Heart right ventricle (tissue), 16 donors: ENCODE measurements at regions not wholly inside any gene's neighbourhood (a gene's known extent, or its start where the extent isn't known, plus 50 kb on each side); places are given as distances from the start of the nearest gene placed in this dataset.

Source experiments
- ATAC-seq, 8 donors: fragments of 200-7000 bp; cut with Tn5 transposase; one replicate each; pipeline ENCODE4 v1.9.1; 2020; ENCODE audit warnings: mild to moderate bottlenecking in 8 of 8, moderate library complexity in 8 of 8, moderate number of reproducible peaks in 1 of 8
- DNase-seq, 2 donors: peaks; one replicate each; pipeline ENCODE4 v3.0.0-alpha.2; 2020
- H3K27ac ChIP-seq, 10 donors: fragments of 200-600 bp; sonication (generic) in 2 of 10; one replicate each; pipeline versions ENCODE4 v1.5.0 to v1.8.0; 2020 to 2022; ENCODE audit warnings: mild to moderate bottlenecking in 3 of 10
- H3K27me3 ChIP-seq, 7 donors: fragments of 200-600 bp; one replicate each; pipeline ENCODE4 v1.8.0; 2021 to 2022; ENCODE audit warnings: mild to moderate bottlenecking in 2 of 7
- H3K36me3 ChIP-seq, 9 donors: fragments of 200-600 bp; sonication (generic) in 1 of 9; one replicate each; pipeline versions ENCODE4 v1.5.0 to v1.8.0; 2020 to 2022; ENCODE audit warnings: mild to moderate bottlenecking in 2 of 9
- H3K4me1 ChIP-seq, 9 donors: fragments of 200-600 bp; sonication (generic) in 1 of 9; one replicate each; pipeline versions ENCODE4 v1.5.0 to v1.8.0; 2020 to 2022; ENCODE audit warnings: mild to moderate bottlenecking in 4 of 9
- H3K4me3 ChIP-seq, 10 donors: fragments of 200-600 bp; sonication (generic) in 2 of 10; one replicate each; pipeline versions ENCODE4 v1.5.0 to v1.8.0; 2020 to 2022; ENCODE audit warnings: mild to moderate bottlenecking in 7 of 10, moderate library complexity in 2 of 10
- H3K9me3 ChIP-seq, 11 donors: fragments of 200-600 bp in 10 of 11; sonication (generic) in 2 of 11; one replicate each; pipeline versions ENCODE4 v1.5.0 to v1.8.0; 2013 to 2022; ENCODE audit warnings: mild to moderate bottlenecking in 2 of 11, control low read depth in 1 of 11, moderate library complexity in 1 of 11
- CTCF ChIP-seq, 9 donors: fragments of 200-600 bp; sonication (generic) in 2 of 9; IDR thresholded peaks; one replicate each; pipeline versions ENCODE4 v1.5.0 to v1.8.0; 2021 to 2022; ENCODE audit warnings: antibody characterized with exemption in 9 of 9, mild to moderate bottlenecking in 5 of 9, moderate library complexity in 1 of 9
- WGBS, 2 donors: extraction: QIAGEN DNeasy Blood & Tissue Kit; methylation state at CpG; one replicate each; pipeline ENCODE4 v1.1.7; 2013; ENCODE audit warnings: inconsistent platforms in 1 of 2; 5-methylcytosine and 5-hydroxymethylcytosine counted together
- intact Hi-C, 10 donors: fragments of 100-400 bp; cut with DNase I; formaldehyde crosslinking; loops; one replicate each; pipeline versions ENCODE4 v1.11.1 to v1.14.2; 2022
- donor health status: Arrhythmogenic right ventricular cardiomyopathy.
- donor health status: ischemic (EF 13 %, LVEDD 7.1; RV severe dilation, severe dysfunction).
- donor health status: healthy with polysubstance abuse.
- donor health status: DM: no; HTN: yes; CAD: no.
- donor health status: DM: no; HTN: no; CAD: no.
- donor health status: ischemic (EF 25% LVEDD 6.9; RV normal size, moderate dysfunction).
- donor health status: ischemic (EF 25% LVEDD 5.7; RV mildly dilated, moderate dysfunction).
- donor health status: healthy.
- donor health status: DM: yes; HTN: yes; CAD: no.
- donor health status: Ischemic cardiomyopathy.
- donor health status: ischemic (EF 35%, LVEDD 5.7; RV mildly dilated, moderate dysfunction).
- donor health status: nonischemic (EF 11% LVEDD 7.7; RV severe dilation, severe dysfunction).
- donor health status: DM: yes; HTN: yes; CAD: no.
- donor health status: PGD.
- donor health status: ischemic (EF 29% LVEDD 5.4; RV normal size, mild dysfunction).
- donor health status: nonischemic (EF 23%, LVEDD 6.1; RV moderate dilation, normal function).

GRCh38 chr5:74493411-74493810 is 147.1 kb downstream of the ENC1 start:
- TF ChIP-seq CTCF (IDR thresholded peaks at IDR 0.05): no peak
- DNase-seq (no peak), ATAC-seq (no peak)

GRCh38 chr5:74492230-74492629 is 148.3 kb downstream of the ENC1 start:
- no peak overlapping the region for H3K4me3 ChIP-seq
- no peak for DNase-seq
- H3K27ac ChIP-seq: no peak overlapping the region
- WGBS, 2 donors: 18 to 35% methylated on average over 2 of the region's 2 CpGs
- H3K27me3 ChIP-seq: no peaks in the 10 kb centered on the region
- intact Hi-C loops: no loop called here
- no peaks in the 10 kb centered on the region for H3K9me3 ChIP-seq
- H3K36me3 ChIP-seq: no peaks in the 10 kb centered on the region
- no peak for TF ChIP-seq CTCF (IDR thresholded peaks at IDR 0.05)
- H3K4me1 ChIP-seq: no peaks in the 10 kb centered on the region
- no peak for ATAC-seq

More at GRCh38 chr5:74493411-74493810, 147.1 kb downstream of the ENC1 start:
- Histone ChIP-seq H3K27me3 (no peaks in the 10 kb centered on the region), H3K27ac (no peak overlapping the region), H3K36me3 (no peaks in the 10 kb centered on the region), H3K4me3 (no peak overlapping the region), H3K4me1 (no peaks in the 10 kb centered on the region), H3K9me3 (no peaks in the 10 kb centered on the region)
- intact Hi-C loops: no loop called here

GRCh38 chr5:74491586-74491985 is 148.9 kb downstream of the ENC1 start:
- intact Hi-C loops: no loop called here
- no peak overlapping the region for H3K4me3 ChIP-seq
- TF ChIP-seq CTCF (IDR thresholded peaks at IDR 0.05): no peak
- H3K27me3 ChIP-seq: no peaks in the 10 kb centered on the region
- no peaks in the 10 kb centered on the region for H3K9me3 ChIP-seq
- H3K36me3 ChIP-seq: no peaks in the 10 kb centered on the region
- no peak for DNase-seq
- no peak overlapping the region for H3K27ac ChIP-seq
- no peak for ATAC-seq
- no peaks in the 10 kb centered on the region for H3K4me1 ChIP-seq

- DNase-seq (no peak), ATAC-seq (no peak)
- Histone ChIP-seq H3K4me1 (no peaks in the 10 kb centered on the region), H3K27me3 (no peaks in the 10 kb centered on the region), H3K27ac (no peak overlapping the region), H3K9me3 (no peaks in the 10 kb centered on the region), H3K4me3 (no peak overlapping the region), H3K36me3 (no peaks in the 10 kb centered on the region)
- no peak for TF ChIP-seq CTCF (IDR thresholded peaks at IDR 0.05)
- 91 to 93% methylated on average over 3 of the region's 3 CpGs for WGBS, 2 donors
- intact Hi-C loops: no loop called here
Observed at GRCh38 chr5:74490814-74491213, 149.7 kb downstream of the ENC1 start.

GRCh38 chr5:74482990-74483389 is 157.5 kb downstream of the ENC1 start:
- DNase-seq: no peak
- Histone ChIP-seq H3K27me3 (no peaks in the 10 kb centered on the region), H3K4me1 (peaks cover 0 to 8% (median 0%) of the 10 kb centered on the region in 9 donors), H3K36me3 (no peaks in the 10 kb centered on the region), H3K9me3 (no peaks in the 10 kb centered on the region), H3K4me3 (no peak overlapping the region), H3K27ac (no peak overlapping the region)
- intact Hi-C loops: no loop called here
- TF ChIP-seq CTCF (IDR thresholded peaks at IDR 0.05): no peak
- 52 to 64% methylated on average over 3 of the region's 3 CpGs for WGBS, 2 donors
- no peak for ATAC-seq
